ENCODE measurements at regions not wholly inside any gene's neighbourhood (a gene's known extent, or its start where the extent isn't known, plus 50 kb on each side); places are given as distances from the start of the nearest gene placed in this dataset.

GRCh38 chr7:40996233-40996677, 706.6 kb downstream of the INHBA start:
- no peak for TF ChIP-seq HNF4A (conservative IDR thresholded peaks at IDR 0.05)
- no peak for TF ChIP-seq EGR1 (IDR thresholded peaks at IDR 0.05; ENCODE audit: low read depth in 2 of 2)

Data from liver (tissue), 2 donors.